NCI-H748 (cell line): ENCODE measurements at regions not wholly inside any gene's neighbourhood (a gene's known extent, or its start where the extent isn't known, plus 50 kb on each side); places are given as distances from the start of the nearest gene placed in this dataset.
A peak's percentile ranks its signal among the peaks of the same experiment; 100 is the strongest.
"Not testable (repeated sequence)": the region's sequence is repeated elsewhere in the genome, so short reads cannot be mapped to it uniquely, and the experiment has no call there.

Experiments used
- DNase-seq: peaks from one replicate; lab custom pipeline; 2025; ENCODE audit not compliant: unreplicated experiment; lab: John Stamatoyannopoulos, UW

- DNase-seq = no peak
Measured at GRCh38 chr9:71514344-71514975, 253.9 kb downstream of the CEMIP2 start.

GRCh38 chr9:71509054-71509453 is 259.3 kb downstream of the CEMIP2 start:
- DNase-seq = no peak

GRCh38 chr9:71508141-71508540 is 260.2 kb downstream of the CEMIP2 start:
- not testable (repeated sequence) for DNase-seq

DNA sequence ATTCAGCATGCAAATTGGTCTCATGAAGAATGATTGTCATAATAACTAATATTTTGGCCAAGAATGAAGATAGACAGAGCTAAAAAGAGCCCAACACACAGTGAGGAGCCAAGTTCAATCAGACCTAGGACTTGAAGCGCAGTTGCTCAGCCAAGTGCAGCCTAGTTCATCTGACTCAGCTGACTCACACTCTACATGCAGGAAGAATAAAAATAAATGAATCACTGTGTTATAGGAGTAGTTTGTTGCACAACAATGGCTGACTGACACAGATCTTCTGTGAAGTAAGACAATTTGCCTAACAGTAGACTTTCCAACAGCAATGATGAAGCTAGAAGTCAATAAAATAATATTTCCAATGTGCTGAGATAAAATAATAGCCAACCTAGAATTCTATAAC is 261.5 kb downstream of the CEMIP2 start:
- no peak for DNase-seq

DNA sequence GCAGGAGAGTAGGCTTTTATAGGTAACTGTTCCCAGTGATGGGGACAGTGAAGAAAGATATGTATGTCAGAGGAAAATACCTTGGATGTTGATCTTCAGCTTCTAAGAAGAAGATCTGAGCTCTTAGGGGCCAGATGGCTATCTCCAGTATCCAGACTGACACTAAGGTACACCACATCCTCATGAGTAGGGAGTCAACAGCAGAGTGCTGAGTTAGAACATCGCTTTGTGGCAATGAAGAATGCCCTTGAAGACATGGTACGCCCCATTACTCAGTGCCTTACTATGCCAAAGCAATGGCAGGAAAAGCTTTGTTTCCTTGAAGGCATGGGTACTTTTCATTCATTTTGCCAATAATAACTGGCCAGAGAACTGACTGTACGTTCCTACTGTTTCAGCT is 263.7 kb downstream of the CEMIP2 start:
- DNase-seq = no peak

DNA sequence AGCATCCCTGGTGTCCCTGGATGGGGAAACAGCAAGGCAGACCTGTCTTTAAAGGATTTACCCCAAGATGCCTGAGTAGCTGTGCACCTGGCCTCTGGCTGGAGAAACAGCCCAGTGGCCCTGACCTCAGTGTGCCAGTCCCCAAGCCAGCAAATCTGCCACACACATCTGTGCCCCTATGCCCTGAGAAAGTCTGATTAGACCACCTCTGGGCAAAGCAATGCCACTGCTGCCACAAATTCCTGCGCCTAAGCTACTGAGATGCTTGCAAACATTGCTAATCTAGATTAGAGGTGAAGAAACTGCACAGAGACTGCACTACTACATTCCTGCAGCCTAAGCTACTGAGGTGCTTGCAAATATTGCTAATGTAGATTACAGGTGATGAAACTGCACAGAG is 269.6 kb downstream of the CEMIP2 start:
- DNase-seq = no peak

DNA sequence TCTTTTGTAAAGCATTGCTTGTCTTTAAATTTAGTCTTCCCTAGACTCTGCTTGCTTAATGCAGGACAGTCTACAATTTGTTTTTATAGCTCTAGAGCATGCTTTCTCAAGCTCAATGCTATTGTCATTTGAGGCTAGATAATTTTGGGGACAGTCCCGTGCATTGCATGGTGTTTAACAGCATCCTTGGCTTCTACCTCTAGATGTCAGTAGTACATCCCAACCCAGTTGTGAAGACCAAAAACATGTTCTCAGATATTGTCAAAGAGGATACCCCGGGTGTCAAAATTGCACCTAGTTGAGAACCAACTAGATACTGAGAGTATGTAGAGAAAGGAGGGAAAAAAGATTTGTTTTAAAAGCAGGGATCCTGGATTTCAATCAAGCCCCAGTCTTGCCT is 277.5 kb downstream of the CEMIP2 start:
- DNase-seq = no peak

GRCh38 chr9:71487061-71487460 is 281.3 kb downstream of the CEMIP2 start:
- DNase-seq = peak; percentile 23

GRCh38 chr9:71485326-71485725 is 283.0 kb downstream of the CEMIP2 start:
- DNase-seq = no peak

DNA sequence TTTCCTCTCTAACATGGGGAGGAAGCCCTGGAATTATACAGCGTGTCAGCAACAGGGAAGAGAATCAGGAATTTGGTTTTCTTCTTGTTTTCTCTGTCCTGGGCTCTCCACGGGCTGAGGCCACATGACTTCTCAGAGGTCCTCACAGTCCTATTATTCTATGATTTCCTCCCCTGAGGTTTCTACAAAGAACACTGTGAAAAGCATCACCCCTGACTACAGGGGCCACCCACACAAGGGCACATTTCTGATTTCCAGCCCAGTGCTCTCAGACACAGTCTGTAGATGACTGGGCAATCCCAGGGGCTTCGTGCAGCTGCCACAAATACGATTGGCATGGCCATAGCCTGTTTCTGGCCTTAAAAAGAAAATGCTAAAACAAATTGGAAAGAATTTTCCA is 284.9 kb downstream of the CEMIP2 start:
- DNase-seq = no peak

DNA sequence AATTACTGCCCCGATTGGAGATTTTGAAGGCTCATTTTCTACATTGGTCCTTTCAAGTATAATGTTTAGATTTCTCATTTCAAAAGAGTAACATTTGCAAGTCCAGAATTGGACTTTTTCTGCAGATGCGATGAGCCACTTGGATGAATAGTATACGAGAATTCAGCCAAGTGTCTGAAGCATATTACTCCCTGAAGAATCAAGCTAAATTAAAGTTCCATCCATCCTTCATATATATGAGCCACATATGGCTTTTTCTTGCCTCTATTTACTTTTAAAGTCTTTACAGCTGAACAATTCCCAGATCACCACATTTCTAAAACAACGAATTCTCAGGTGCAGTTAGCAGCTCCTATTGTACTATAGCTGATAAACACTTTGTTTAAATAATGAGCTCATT is 288.7 kb downstream of the CEMIP2 start:
- no peak for DNase-seq

- DNase-seq = no peak
Measured at GRCh38 chr9:71472400-71472799, 295.9 kb downstream of the CEMIP2 start.

DNA sequence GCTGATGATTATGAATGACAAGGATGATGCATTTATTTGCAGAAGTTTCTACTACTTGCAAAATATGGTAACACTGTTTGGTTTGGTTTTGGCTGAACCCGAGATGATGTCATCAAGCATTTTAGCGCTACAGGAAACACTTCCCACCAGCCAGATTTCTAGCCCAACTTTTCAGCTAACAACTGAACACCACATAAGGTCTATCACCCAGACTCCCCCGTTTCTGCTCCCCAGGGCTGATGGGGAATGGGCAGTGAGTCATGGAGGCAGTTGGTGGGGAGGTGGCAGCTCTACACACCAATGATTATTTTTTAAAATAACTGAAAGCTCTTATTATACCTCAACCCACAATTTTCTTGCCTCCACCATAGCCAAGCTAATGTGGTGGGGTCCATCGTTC is 302.9 kb downstream of the CEMIP2 start:
- no peak for DNase-seq

DNA sequence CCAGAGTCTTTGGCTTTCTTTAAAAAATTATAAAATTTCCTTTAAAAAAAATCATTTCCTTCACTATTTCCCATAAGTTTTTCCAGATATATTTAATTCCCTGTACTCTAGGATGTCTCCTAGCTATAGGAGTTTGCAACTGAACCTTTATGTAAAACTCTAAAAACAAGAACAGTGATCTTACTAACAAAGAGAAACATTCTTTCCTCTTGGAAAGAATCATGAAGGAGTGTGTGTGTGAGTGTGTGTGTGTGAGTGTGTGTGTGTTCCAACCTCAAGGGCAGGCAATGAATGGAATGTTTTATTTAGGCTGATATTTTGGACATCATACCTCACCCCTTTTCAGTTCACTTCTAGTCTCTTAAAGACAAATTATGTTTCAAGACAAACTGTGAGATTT is 309.2 kb downstream of the CEMIP2 start:
- DNase-seq = no peak

DNA sequence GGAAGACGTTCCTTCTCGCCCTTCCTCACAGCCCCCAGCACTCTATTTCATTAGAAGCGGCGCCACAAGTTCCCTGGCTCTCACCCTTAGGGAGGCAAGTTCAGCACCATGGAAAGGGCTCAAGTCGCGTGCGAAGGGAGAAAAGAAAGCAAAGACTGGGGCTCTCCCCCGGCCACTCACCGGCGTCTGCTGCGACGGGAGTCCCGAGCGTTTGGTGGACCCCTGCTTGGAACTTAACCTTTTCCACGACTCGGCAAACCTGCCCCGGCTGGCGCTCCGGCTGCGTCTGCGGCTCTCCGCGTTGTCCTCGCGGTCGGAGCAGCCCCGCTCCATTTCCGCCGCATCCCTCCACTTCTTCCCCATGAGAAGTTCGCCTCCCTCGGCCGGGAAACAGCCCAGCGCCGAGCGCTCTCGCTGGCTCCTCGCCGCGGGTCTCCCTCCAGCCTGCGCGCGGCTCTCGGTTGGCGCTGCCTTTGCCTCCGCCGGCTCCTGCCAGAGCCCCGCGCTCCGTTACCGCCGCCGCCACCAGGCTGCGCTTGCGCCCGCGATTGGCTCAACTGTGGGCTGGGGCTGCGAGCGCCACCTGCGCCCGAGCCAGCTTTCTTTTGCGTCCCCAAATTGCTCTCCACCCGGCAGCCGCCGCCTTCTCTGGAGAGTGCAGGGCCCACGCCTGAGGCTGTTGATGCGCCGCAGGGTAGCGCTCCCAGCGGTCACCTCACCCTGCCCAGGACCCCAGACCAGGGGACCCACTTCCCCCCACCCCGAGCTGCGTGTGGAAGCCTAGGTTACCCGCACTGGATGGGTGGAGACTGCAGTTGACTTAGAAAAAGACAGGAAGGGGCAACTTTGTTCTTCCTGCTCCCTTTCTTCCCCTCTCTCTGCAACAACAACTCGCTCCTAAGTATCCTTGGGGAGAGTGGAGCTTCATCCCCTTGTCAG is 321.6 kb downstream of the CEMIP2 start:
- DNase-seq = peak; percentile 88

GRCh38 chr9:71446106-71446472 is 322.2 kb downstream of the CEMIP2 start:
- DNase-seq = peak; percentile 71

GRCh38 chr9:71442937-71443336 is 321.5 kb upstream of the TRPM3 start:
- DNase-seq = no peak

- peak; percentile 66 for DNase-seq
Measured at GRCh38 chr9:71441266-71441665, 319.8 kb upstream of the TRPM3 start.

DNA sequence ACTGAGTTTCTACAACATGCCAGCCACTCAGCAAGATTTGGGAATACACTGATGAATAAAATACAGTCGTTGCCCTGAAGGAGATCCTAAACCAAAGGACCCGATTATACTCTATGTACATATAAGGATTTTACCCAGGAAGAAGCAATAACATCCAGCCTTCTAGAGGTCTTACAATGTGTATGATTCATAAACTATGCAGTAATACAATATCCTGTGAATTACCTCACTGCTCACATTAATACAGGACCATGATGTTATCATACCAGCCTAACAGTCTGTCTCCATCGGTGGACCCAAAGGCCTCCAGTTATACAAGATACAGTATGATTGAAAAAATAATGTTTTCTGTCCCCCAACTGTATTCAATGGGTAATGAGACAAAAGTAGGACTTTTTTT is 310.5 kb upstream of the TRPM3 start:
- DNase-seq = no peak

GRCh38 chr9:71407341-71407740 is 285.9 kb upstream of the TRPM3 start:
- DNase-seq = peak; percentile 65

GRCh38 chr9:71403106-71403505 is 281.7 kb upstream of the TRPM3 start:
- no peak for DNase-seq

GRCh38 chr9:71393005-71393404 is 271.6 kb upstream of the TRPM3 start:
- DNase-seq = no peak

DNA sequence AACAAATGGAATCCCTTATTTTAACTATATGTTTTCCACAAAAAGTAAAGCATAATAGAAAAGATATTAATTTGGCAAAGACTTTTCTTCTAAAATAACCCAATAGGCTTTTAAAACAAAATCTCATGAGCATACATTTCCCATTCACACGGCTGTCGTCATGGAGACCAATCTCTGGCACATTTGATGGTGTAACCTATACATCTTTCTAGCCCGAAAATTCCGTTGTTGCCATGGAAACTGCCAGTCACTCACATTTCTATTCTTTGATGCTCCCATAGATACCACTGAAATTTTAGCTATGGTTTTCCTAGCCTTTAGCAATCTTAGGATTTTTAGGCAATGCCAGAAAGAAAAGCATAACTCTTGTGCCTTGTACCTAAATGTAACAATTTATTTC is 262.9 kb upstream of the TRPM3 start:
- DNase-seq = peak; percentile 84
